ENCODE measurements at regions not wholly inside any gene's neighbourhood (a gene's known extent, or its start where the extent isn't known, plus 50 kb on each side); places are given as distances from the start of the nearest gene placed in this dataset.
A peak's percentile ranks its signal among the peaks of the same experiment; 100 is the strongest.
"Not testable (repeated sequence)": the region's sequence is repeated elsewhere in the genome, so short reads cannot be mapped to it uniquely, and the experiment has no call there.

GRCh38 chrX:1140236-1140681, 72.2 kb downstream of the CRLF2 start:
- no peak for DNase-seq

- DNase-seq: no peak
Measured at GRCh38 chrX:1139185-1139500, 73.3 kb downstream of the CRLF2 start.

GRCh38 chrX:1138476-1139184, 73.8 kb downstream of the CRLF2 start:
- no peak for DNase-seq

- no peak for DNase-seq
Measured at GRCh38 chrX:1137531-1137930, 74.9 kb downstream of the CRLF2 start.

GRCh38 chrX:1136582-1136981, 75.9 kb downstream of the CRLF2 start:
- DNase-seq: not testable (repeated sequence)

GRCh38 chrX:1134976-1135375, 77.5 kb downstream of the CRLF2 start:
- DNase-seq: no peak

GRCh38 chrX:1134156-1134555, 78.3 kb downstream of the CRLF2 start:
- no peak for DNase-seq

GRCh38 chrX:1126738-1127137, 85.7 kb downstream of the CRLF2 start:
- DNase-seq: no peak

- DNase-seq: no peak
Measured at GRCh38 chrX:1124531-1124930, 87.9 kb downstream of the CRLF2 start.

- DNase-seq: not testable (repeated sequence)
Measured at GRCh38 chrX:1122851-1123250, 89.6 kb downstream of the CRLF2 start.

GRCh38 chrX:1119275-1119674, 93.2 kb downstream of the CRLF2 start:
- DNase-seq: no peak

- no peak for DNase-seq
Measured at GRCh38 chrX:1118572-1119199, 93.8 kb downstream of the CRLF2 start.

GRCh38 chrX:1115411-1115810, 97.0 kb downstream of the CRLF2 start:
- DNase-seq: not testable (repeated sequence)

- DNase-seq: no peak
Measured at GRCh38 chrX:1112321-1112720, 100.1 kb downstream of the CRLF2 start.

- DNase-seq: peak; percentile 11
Measured at GRCh38 chrX:1111601-1112300, 100.7 kb downstream of the CRLF2 start.

- DNase-seq: no peak
Measured at GRCh38 chrX:1109580-1110119, 102.8 kb downstream of the CRLF2 start.

- DNase-seq: no peak
Measured at GRCh38 chrX:1108501-1109445, 103.7 kb downstream of the CRLF2 start.

GRCh38 chrX:1106478-1107210, 105.8 kb downstream of the CRLF2 start:
- no peak for DNase-seq

- DNase-seq: no peak
Measured at GRCh38 chrX:1105671-1106419, 106.6 kb downstream of the CRLF2 start.

- DNase-seq: not testable (repeated sequence)
Measured at GRCh38 chrX:1105031-1105430, 107.4 kb downstream of the CRLF2 start.

GRCh38 chrX:1103360-1103759, 109.1 kb downstream of the CRLF2 start:
- no peak for DNase-seq
